ENCODE measurements at regions not wholly inside any gene's neighbourhood (a gene's known extent, or its start where the extent isn't known, plus 50 kb on each side); places are given as distances from the start of the nearest gene placed in this dataset.
A peak's percentile ranks its signal among the peaks of the same experiment; 100 is the strongest.

- Histone ChIP-seq H3K4me2 (ENCODE audit: low read length) (no peak overlapping the region), H3K79me2 (ENCODE audit: insufficient read depth, low read length) (no peaks in the 10 kb centered on the region), H2AFZ (ENCODE audit: low read depth, low read length) (no peak overlapping the region), H3K4me1 (ENCODE audit: insufficient read depth, low read length) (no peaks in the 10 kb centered on the region), H3K9ac (ENCODE audit: low read length) (no peak overlapping the region), H3K9me3 (ENCODE audit: insufficient read depth, low read depth, low read length) (no peaks in the 10 kb centered on the region), H3K27ac (ENCODE audit: low read depth, low read length) (no peak overlapping the region), H3K4me3 (ENCODE audit: insufficient read depth, low read depth, low read length) (no peak overlapping the region), H3K27me3 (ENCODE audit: insufficient read depth, low read length) (peaks cover 8% of the 10 kb centered on the region), H3K36me3 (ENCODE audit: insufficient read depth, low read length) (no peaks in the 10 kb centered on the region), H4K20me1 (ENCODE audit: insufficient read depth, low read length) (no peaks in the 10 kb centered on the region)
- H3K27me3 Mint-ChIP-seq (ENCODE audit: low read depth, unreplicated experiment), result peaks cover 17% of the 10 kb centered on the region
- DNase-seq (ENCODE audit: low read depth), result peak; percentile 37
- FAIRE-seq, result no peak
- H3K36me3 Mint-ChIP-seq (ENCODE audit: low read depth, unreplicated experiment), result no peaks in the 10 kb centered on the region
- H3K4me1 Mint-ChIP-seq (ENCODE audit: low read depth, unreplicated experiment), result peaks cover 9% of the 10 kb centered on the region
- no peak overlapping the region for H3K4me3 Mint-ChIP-seq (ENCODE audit: unreplicated experiment)
- H3K9me3 Mint-ChIP-seq (ENCODE audit: unreplicated experiment), result peaks cover 4% of the 10 kb centered on the region
- no peak overlapping the region for H3K27ac Mint-ChIP-seq (ENCODE audit: unreplicated experiment)
- TF ChIP-seq EZH2 (IDR thresholded peaks at IDR 0.05; ENCODE audit: insufficient read depth, low read length), result no peak
- TF ChIP-seq CTCF (IDR thresholded peaks at IDR 0.05; ENCODE audit: insufficient read depth, low read depth, low read length), result no peak
Observed at GRCh38 chr3:72632129-72632528, 216.1 kb downstream of the SHQ1 start.

- peaks cover 4% of the 10 kb centered on the region for H3K9me3 Mint-ChIP-seq (ENCODE audit: unreplicated experiment)
- no peak for TF ChIP-seq EZH2 (IDR thresholded peaks at IDR 0.05; ENCODE audit: insufficient read depth, low read length)
- TF ChIP-seq CTCF (IDR thresholded peaks at IDR 0.05; ENCODE audit: insufficient read depth, low read depth, low read length), result no peak
- H3K27me3 Mint-ChIP-seq (ENCODE audit: low read depth, unreplicated experiment), result peaks cover 15% of the 10 kb centered on the region
- Histone ChIP-seq H3K27ac (ENCODE audit: low read depth, low read length) (no peak overlapping the region), H3K36me3 (ENCODE audit: insufficient read depth, low read length) (no peaks in the 10 kb centered on the region), H3K4me3 (ENCODE audit: insufficient read depth, low read depth, low read length) (no peak overlapping the region), H3K27me3 (ENCODE audit: insufficient read depth, low read length) (peaks cover 6% of the 10 kb centered on the region), H3K4me1 (ENCODE audit: insufficient read depth, low read length) (no peaks in the 10 kb centered on the region), H3K4me2 (ENCODE audit: low read length) (no peak overlapping the region), H2AFZ (ENCODE audit: low read depth, low read length) (no peak overlapping the region), H3K9ac (ENCODE audit: low read length) (no peak overlapping the region), H4K20me1 (ENCODE audit: insufficient read depth, low read length) (no peaks in the 10 kb centered on the region), H3K9me3 (ENCODE audit: insufficient read depth, low read depth, low read length) (no peaks in the 10 kb centered on the region), H3K79me2 (ENCODE audit: insufficient read depth, low read length) (no peaks in the 10 kb centered on the region)
- no peak for DNase-seq (ENCODE audit: low read depth)
- peaks cover 9% of the 10 kb centered on the region for H3K4me1 Mint-ChIP-seq (ENCODE audit: low read depth, unreplicated experiment)
- no peak overlapping the region for H3K4me3 Mint-ChIP-seq (ENCODE audit: unreplicated experiment)
- H3K36me3 Mint-ChIP-seq (ENCODE audit: low read depth, unreplicated experiment), result no peaks in the 10 kb centered on the region
- FAIRE-seq, result no peak
- no peak overlapping the region for H3K27ac Mint-ChIP-seq (ENCODE audit: unreplicated experiment)
Observed at GRCh38 chr3:72630969-72631344, 217.3 kb downstream of the SHQ1 start.

- Histone ChIP-seq H2AFZ (ENCODE audit: low read depth, low read length) (no peak overlapping the region), H3K36me3 (ENCODE audit: insufficient read depth, low read length) (no peaks in the 10 kb centered on the region), H3K4me3 (ENCODE audit: insufficient read depth, low read depth, low read length) (no peak overlapping the region), H3K4me2 (ENCODE audit: low read length) (no peak overlapping the region), H3K27ac (ENCODE audit: low read depth, low read length) (no peak overlapping the region), H3K9me3 (ENCODE audit: insufficient read depth, low read depth, low read length) (no peaks in the 10 kb centered on the region), H3K4me1 (ENCODE audit: insufficient read depth, low read length) (no peaks in the 10 kb centered on the region), H3K9ac (ENCODE audit: low read length) (no peak overlapping the region), H3K79me2 (ENCODE audit: insufficient read depth, low read length) (no peaks in the 10 kb centered on the region), H4K20me1 (ENCODE audit: insufficient read depth, low read length) (no peaks in the 10 kb centered on the region), H3K27me3 (ENCODE audit: insufficient read depth, low read length) (peaks cover 6% of the 10 kb centered on the region)
- Mint-ChIP-seq H3K9me3 (ENCODE audit: unreplicated experiment) (peaks cover 4% of the 10 kb centered on the region), H3K4me3 (ENCODE audit: unreplicated experiment) (no peak overlapping the region), H3K27ac (ENCODE audit: unreplicated experiment) (no peak overlapping the region), H3K27me3 (ENCODE audit: low read depth, unreplicated experiment) (peaks cover 13% of the 10 kb centered on the region), H3K36me3 (ENCODE audit: low read depth, unreplicated experiment) (no peaks in the 10 kb centered on the region), H3K4me1 (ENCODE audit: low read depth, unreplicated experiment) (peaks cover 9% of the 10 kb centered on the region)
- no peak for FAIRE-seq
- no peak for DNase-seq (ENCODE audit: low read depth)
- TF ChIP-seq CTCF (IDR thresholded peaks at IDR 0.05; ENCODE audit: insufficient read depth, low read depth, low read length) (no peak), EZH2 (IDR thresholded peaks at IDR 0.05; ENCODE audit: insufficient read depth, low read length) (no peak)
Observed at GRCh38 chr3:72630327-72630968, 217.8 kb downstream of the SHQ1 start.

Measured in astrocyte (in vitro differentiated cells and primary cell).